H1 (cell line): ENCODE measurements at regions not wholly inside any gene's neighbourhood (a gene's known extent, or its start where the extent isn't known, plus 50 kb on each side); places are given as distances from the start of the nearest gene placed in this dataset.

Source experiments
- CTCF ChIA-PET: fragments of 300-600 bp; sonication (Branson Sonifier 250); formaldehyde crosslinking; loops from one replicate; lab custom pipeline; 2021; ENCODE audit not compliant: partially characterized antibody; lab: Charles Lee
- POLR2A ChIA-PET: fragments of 300-600 bp; sonication (Branson Sonifier 250); formaldehyde crosslinking; loops from one replicate; lab custom pipeline; 2021; ENCODE audit warnings: inconsistent platforms; ENCODE audit not compliant: partially characterized antibody; lab: Charles Lee
- DNase-seq, 2 experiments: peaks; one replicate each; pipeline versions ENCODE4 v3.0.0 to v3.0.0-alpha.2; 2010 to 2022; ENCODE audit warnings: low spot score in 2 of 2, low read depth in 1 of 2, mixed read lengths in 1 of 2
- FAIRE-seq: peaks from 2 replicates; lab custom pipeline; 2011; peaks lifted over from hg19 to GRCh38; lab: Jason Lieb, UNC
- H2AFZ ChIP-seq: 2 replicates; pipeline ENCODE4 v1.8.1; 2012; ENCODE audit warnings: low read length, inconsistent platforms
- H2AK5ac ChIP-seq: 2 replicates; pipeline ENCODE4 v1.6.1; 2013; ENCODE audit warnings: low read depth, low read length
- H2BK120ac ChIP-seq: replicated peaks from 2 replicates; pipeline ENCODE3; 2013; ENCODE audit warnings: low read depth, low read length, inconsistent platforms
- H2BK12ac ChIP-seq: 2 replicates; pipeline ENCODE4 v1.6.1; 2013; ENCODE audit warnings: low read depth, low read length
- H2BK15ac ChIP-seq: 2 replicates; pipeline ENCODE4 v1.6.1; 2013; ENCODE audit warnings: low read length
- H2BK20ac ChIP-seq: 2 replicates; pipeline ENCODE4 v1.6.1; 2013; ENCODE audit warnings: low read length
- H2BK5ac ChIP-seq: 2 replicates; pipeline ENCODE4 v1.6.1; 2013; ENCODE audit warnings: low read depth, low read length
- H3K14ac ChIP-seq: 2 replicates; pipeline ENCODE4 v1.6.1; 2013; ENCODE audit warnings: inconsistent platforms; ENCODE audit not compliant: insufficient read length
- H3K18ac ChIP-seq: 2 replicates; pipeline ENCODE4 v1.6.1; 2013; ENCODE audit warnings: low read length; ENCODE audit errors: extremely low read depth
- H3K23ac ChIP-seq: 2 replicates; pipeline ENCODE4 v1.6.1; 2013; ENCODE audit warnings: inconsistent platforms; ENCODE audit not compliant: insufficient read length
- H3K23me2 ChIP-seq: 2 replicates; pipeline ENCODE4 v1.6.1; 2013; ENCODE audit warnings: low read depth, low read length
- H3K27ac ChIP-seq: 2 replicates; pipeline ENCODE4 v1.6.1; 2011; ENCODE audit warnings: low read depth, low read length, inconsistent platforms
- H3K27me3 ChIP-seq, 4 experiments: replicated peaks in 1 of 4; 1 replicate in 1 of 4; 2 replicates in 3 of 4; pipeline versions ENCODE4 v1.6.1 to v1.8.1; 2011 to 2013; ENCODE audit warnings: low read length in 3 of 4, mild to moderate bottlenecking in 3 of 4, inconsistent platforms in 2 of 4, mixed read lengths in 2 of 4, moderate library complexity in 1 of 4; ENCODE audit not compliant: control insufficient read depth in 3 of 4, insufficient read depth in 3 of 4; ENCODE audit errors: extremely low read depth in 1 of 4
- H3K36me3 ChIP-seq, 4 experiments: 2 replicates each; pipeline versions ENCODE4 v1.6.1 to v1.8.1; 2011 to 2013; ENCODE audit warnings: mild to moderate bottlenecking in 4 of 4, low read length in 3 of 4, moderate library complexity in 2 of 4, control low read depth in 1 of 4, inconsistent platforms in 1 of 4; ENCODE audit not compliant: insufficient read depth in 4 of 4, control insufficient read depth in 2 of 4
- H3K4ac ChIP-seq: replicated peaks from 2 replicates; pipeline ENCODE3; 2013; ENCODE audit warnings: low read length, low read depth, mixed read lengths, inconsistent platforms; ENCODE audit not compliant: insufficient read length
- H3K4me1 ChIP-seq, 4 experiments: replicated peaks in 1 of 4; 1 replicate in 1 of 4; 2 replicates in 3 of 4; pipeline versions ENCODE4 v1.6.1 to v1.8.1; 2011 to 2013; ENCODE audit warnings: low read length in 3 of 4, inconsistent platforms in 2 of 4, mixed read lengths in 1 of 4; ENCODE audit not compliant: insufficient read depth in 4 of 4, control insufficient read depth in 3 of 4
- H3K4me2 ChIP-seq, 2 experiments: 2 replicates each; pipeline versions ENCODE4 v1.6.1 to v1.8.1; 2011 to 2013; ENCODE audit warnings: low read depth in 2 of 2, low read length in 2 of 2, control low read depth in 1 of 2, inconsistent platforms in 1 of 2, mild to moderate bottlenecking in 1 of 2; ENCODE audit not compliant: insufficient read depth in 1 of 2
- H3K4me3 ChIP-seq, 4 experiments: fragments of 200-600, 300-600 bp in 1 of 4; sonication (generic), shearing (Covaris generic), sonication (Bioruptor Twin) in 1 of 4; 2 replicates each; pipeline versions ENCODE4 v1.5.1 to v1.8.1; 2011 to 2016; ENCODE audit warnings: low read length in 4 of 4, low read depth in 3 of 4, control low read depth in 2 of 4, inconsistent platforms in 2 of 4, mild to moderate bottlenecking in 2 of 4, mixed read lengths in 1 of 4, moderate library complexity in 1 of 4; ENCODE audit not compliant: insufficient read depth in 2 of 4; ENCODE audit errors: extremely low read depth in 1 of 4
- H3K56ac ChIP-seq: replicated peaks from 2 replicates; pipeline ENCODE3; 2013; ENCODE audit warnings: low read depth, mild to moderate bottlenecking, mixed read lengths, low read length, inconsistent platforms; ENCODE audit not compliant: insufficient read length
- H3K79me1 ChIP-seq: 2 replicates; pipeline ENCODE4 v1.6.1; 2013; ENCODE audit warnings: low read depth, low read length, control low read depth
- H3K79me2 ChIP-seq, 2 experiments: 2 replicates each; pipeline versions ENCODE4 v1.6.1 to v1.8.1; 2012 to 2013; ENCODE audit warnings: low read length in 2 of 2, mild to moderate bottlenecking in 2 of 2, inconsistent platforms in 1 of 2; ENCODE audit not compliant: insufficient read depth in 2 of 2, control insufficient read depth in 1 of 2
- H3K9ac ChIP-seq, 4 experiments: replicated peaks in 1 of 4; 1 replicate in 1 of 4; 2 replicates in 3 of 4; pipeline versions ENCODE4 v1.6.1 to v1.8.1; 2011 to 2013; ENCODE audit warnings: low read depth in 3 of 4, low read length in 3 of 4, control low read depth in 2 of 4, mild to moderate bottlenecking in 2 of 4, moderate library complexity in 2 of 4, inconsistent platforms in 1 of 4; ENCODE audit errors: extremely low read depth in 1 of 4
- H3K9me3 ChIP-seq, 2 experiments: 2 replicates each; pipeline versions ENCODE4 v1.6.1 to v1.8.1; 2012 to 2013; ENCODE audit warnings: mild to moderate bottlenecking in 2 of 2, moderate library complexity in 2 of 2, control low read depth in 1 of 2, inconsistent platforms in 1 of 2, low read depth in 1 of 2, low read length in 1 of 2, mixed read lengths in 1 of 2; ENCODE audit not compliant: insufficient read depth in 2 of 2
- H4K20me1 ChIP-seq, 2 experiments: replicated peaks in 1 of 2; 2 replicates each; pipeline versions ENCODE3 to v1.8.1; 2011 to 2013; ENCODE audit warnings: inconsistent platforms in 2 of 2, low read length in 2 of 2, mild to moderate bottlenecking in 1 of 2; ENCODE audit not compliant: insufficient read depth in 2 of 2, control insufficient read depth in 1 of 2
- H4K5ac ChIP-seq: 2 replicates; pipeline ENCODE4 v1.6.1; 2013; ENCODE audit warnings: low read length, low read depth, mixed read lengths, inconsistent platforms; ENCODE audit not compliant: insufficient read length
- H4K8ac ChIP-seq: 2 replicates; pipeline ENCODE4 v1.8.0; 2013; ENCODE audit warnings: mild to moderate bottlenecking, moderate library complexity, low read length, inconsistent platforms; ENCODE audit not compliant: insufficient read depth; ENCODE audit errors: extremely low read depth
- H4K91ac ChIP-seq: replicated peaks from 2 replicates; pipeline ENCODE3; 2013; ENCODE audit warnings: low read length, mixed read lengths, inconsistent platforms; ENCODE audit not compliant: insufficient read length
- CHD1 ChIP-seq: IDR thresholded peaks from 2 replicates; pipeline ENCODE4 v1.6.1; 2012; ENCODE audit warnings: low read depth, low read length, improper control_type of control experiment
- RAD21 ChIP-seq, 2 experiments: IDR thresholded peaks in 1 of 2; conservative IDR thresholded peaks in 1 of 2; 2 replicates each; pipeline ENCODE4 v1.6.1; 2011; ENCODE audit warnings: low read depth in 2 of 2, low read length in 2 of 2, improper control_type of control experiment in 1 of 2, inconsistent platforms in 1 of 2, mild to moderate bottlenecking in 1 of 2, moderate library complexity in 1 of 2
- SP4 ChIP-seq: IDR thresholded peaks from 2 replicates; pipeline ENCODE4 v1.6.1; 2012; ENCODE audit warnings: low read length, inconsistent platforms
- WGBS, 2 experiments: shearing (Covaris generic) in 1 of 2; methylation state at CpG; one replicate each; pipeline versions ENCODE4 v1.1.6 to v1.1.7; 2013 to 2015; ENCODE audit warnings: low lambda C conversion rate in 2 of 2, mixed read lengths in 2 of 2, inconsistent platforms in 1 of 2, low coverage in 1 of 2, missing lambda C conversion rate in 1 of 2; ENCODE audit not compliant: insufficient replicate concordance in 2 of 2, insufficient coverage in 1 of 2, insufficient read length in 1 of 2; ENCODE audit errors: extremely low coverage in 1 of 2, missing lambda C conversion rate in 1 of 2; 5-methylcytosine and 5-hydroxymethylcytosine counted together
- TF ChIP-seq, protein P1 (sequence below), 3 experiments: IDR thresholded peaks; 1 replicate in 2 of 3; 2 replicates in 1 of 3; pipeline versions ENCODE4 v1.5.1 to v1.6.1; 2011; ENCODE audit warnings: low read length in 3 of 3, mild to moderate bottlenecking in 3 of 3, inconsistent platforms in 2 of 3, low read depth in 1 of 3, moderate library complexity in 1 of 3; ENCODE audit not compliant: insufficient read depth in 1 of 3; ENCODE audit errors: control extremely low read depth in 1 of 3

DNA sequence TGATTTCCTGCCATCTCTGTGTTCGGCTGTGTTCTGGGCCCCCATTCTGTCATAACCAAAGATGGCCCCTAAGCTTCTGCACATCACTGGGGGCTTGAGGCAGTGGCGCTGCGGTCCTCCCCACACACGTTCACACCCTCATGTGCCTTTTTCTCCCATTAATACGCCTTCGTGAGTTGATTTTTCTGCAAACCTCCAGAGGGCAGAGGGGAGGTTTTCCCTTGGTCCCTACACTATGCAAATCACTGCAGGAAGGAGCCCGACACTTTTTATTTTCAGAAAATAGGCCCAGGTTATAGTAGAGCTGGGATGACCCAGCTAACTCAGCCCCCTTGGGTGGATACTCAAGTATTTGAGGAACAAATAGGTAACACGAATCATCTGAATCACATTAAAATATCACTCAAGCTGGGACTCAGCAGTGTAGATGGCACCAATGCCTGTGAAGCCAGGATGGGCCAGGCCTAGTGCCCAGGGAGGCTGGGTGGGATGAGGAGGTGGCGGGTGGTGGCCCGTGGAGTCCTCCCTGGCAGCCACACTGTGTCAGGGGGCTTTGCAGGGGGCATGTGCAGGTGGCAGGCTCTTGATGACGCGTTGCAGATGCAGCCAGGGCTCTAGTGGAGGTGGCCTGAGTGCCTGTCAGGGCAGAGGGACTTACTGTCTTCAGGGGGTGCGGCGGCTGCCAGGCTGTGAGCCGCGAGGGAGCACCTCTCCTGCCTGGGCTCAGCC lies 234.3 kb downstream of the TEX29 start:
- no peak overlapping the region for H3K27ac ChIP-seq
- H3K36me3 ChIP-seq, result no peaks in the 10 kb centered on the region
- H3K18ac ChIP-seq, result no peak overlapping the region
- no peaks in the 10 kb centered on the region for H3K79me2 ChIP-seq
- no peak for FAIRE-seq
- no peak overlapping the region for H3K4me2 ChIP-seq
- no peaks in the 10 kb centered on the region for H3K27me3 ChIP-seq
- no peak overlapping the region for H2BK120ac ChIP-seq
- ChIA-PET CTCF (interaction anchor here (0.7 to 1.7 kb wide), 7 partner anchors 14 to 913 kb away, joined by 3 to 7 read pairs (median 3); no protein-coding TSS in a partner anchor), POLR2A (no interaction called here)
- peaks cover 0 to 4% of the 10 kb centered on the region in 2 experiments for H4K20me1 ChIP-seq
- 79% methylated on average over 10 of the region's 16 CpGs; no CpG with 5 or more reads in 1 of the 2 experiments for WGBS, 2 experiments
- no peak overlapping the region for H3K9ac ChIP-seq
- H3K9me3 ChIP-seq, result no peaks in the 10 kb centered on the region
- peaks cover 0 to 3% (median under 1%) of the 10 kb centered on the region in 4 experiments; a peak in 4 of 7 replicates for H3K4me1 ChIP-seq
- no peak overlapping the region for H3K56ac ChIP-seq
- 0 out of 2 replicates have a peak overlapping the region, but pooled peaks have one; percentile 6 for H2AK5ac ChIP-seq
- no peak overlapping the region for H3K4me3 ChIP-seq
- H3K23ac ChIP-seq, result no peak overlapping the region
- H4K8ac ChIP-seq, result no peak overlapping the region
- no peak overlapping the region for H2BK15ac ChIP-seq
- H2AFZ ChIP-seq, result no peak overlapping the region
- no peak overlapping the region for H4K5ac ChIP-seq
- no peak overlapping the region for H3K4ac ChIP-seq
- H2BK5ac ChIP-seq, result no peak overlapping the region
- H3K14ac ChIP-seq, result no peak overlapping the region
- H2BK12ac ChIP-seq, result 0 out of 2 replicates have a peak overlapping the region, but pooled peaks have one; percentile 12
- H3K23me2 ChIP-seq, result peaks cover 5% of the 10 kb centered on the region; the same call in 1 of the 2 replicates
- no peak for DNase-seq
- no peaks in the 10 kb centered on the region for H3K79me1 ChIP-seq
- TF ChIP-seq, protein P1, sequence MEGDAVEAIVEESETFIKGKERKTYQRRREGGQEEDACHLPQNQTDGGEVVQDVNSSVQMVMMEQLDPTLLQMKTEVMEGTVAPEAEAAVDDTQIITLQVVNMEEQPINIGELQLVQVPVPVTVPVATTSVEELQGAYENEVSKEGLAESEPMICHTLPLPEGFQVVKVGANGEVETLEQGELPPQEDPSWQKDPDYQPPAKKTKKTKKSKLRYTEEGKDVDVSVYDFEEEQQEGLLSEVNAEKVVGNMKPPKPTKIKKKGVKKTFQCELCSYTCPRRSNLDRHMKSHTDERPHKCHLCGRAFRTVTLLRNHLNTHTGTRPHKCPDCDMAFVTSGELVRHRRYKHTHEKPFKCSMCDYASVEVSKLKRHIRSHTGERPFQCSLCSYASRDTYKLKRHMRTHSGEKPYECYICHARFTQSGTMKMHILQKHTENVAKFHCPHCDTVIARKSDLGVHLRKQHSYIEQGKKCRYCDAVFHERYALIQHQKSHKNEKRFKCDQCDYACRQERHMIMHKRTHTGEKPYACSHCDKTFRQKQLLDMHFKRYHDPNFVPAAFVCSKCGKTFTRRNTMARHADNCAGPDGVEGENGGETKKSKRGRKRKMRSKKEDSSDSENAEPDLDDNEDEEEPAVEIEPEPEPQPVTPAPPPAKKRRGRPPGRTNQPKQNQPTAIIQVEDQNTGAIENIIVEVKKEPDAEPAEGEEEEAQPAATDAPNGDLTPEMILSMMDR (IDR thresholded peaks at IDR 0.05; ENCODE audit: control extremely low read depth in 1 of 3, insufficient read depth in 1 of 3, low read depth in 1 of 3, low read length in 3 of 3), result peak in 1 of 3 experiments; percentile 26; a peak in 1 of 4 replicates
- TF ChIP-seq RAD21 (IDR thresholded peaks at IDR 0.05 in 1 of 2, conservative IDR thresholded peaks at IDR 0.05 in 1 of 2; ENCODE audit: low read depth in 2 of 2, low read length in 2 of 2), result peak; percentile 26 to 37; a peak in 3 of 4 replicates
- no peak for TF ChIP-seq SP4
- TF ChIP-seq CHD1, result no peak
- no peak overlapping the region for H4K91ac ChIP-seq
- no peak overlapping the region for H2BK20ac ChIP-seq
